AG10803 (cell line): ENCODE measurements at regions not wholly inside any gene's neighbourhood (a gene's known extent, or its start where the extent isn't known, plus 50 kb on each side); places are given as distances from the start of the nearest gene placed in this dataset.

ENCODE experiments used
- DNase-seq: peaks from one replicate; pipeline ENCODE4 v3.0.0; 2010; ENCODE audit warnings: low read depth
- H3K4me3 ChIP-seq: 2 replicates; pipeline ENCODE4 v1.5.1; 2011; ENCODE audit warnings: mild to moderate bottlenecking, low read length, control low read depth
- CTCF ChIP-seq: conservative IDR thresholded peaks from 2 replicates; pipeline ENCODE4 v1.5.1; 2011; ENCODE audit warnings: mild to moderate bottlenecking, low read length, control low read depth, inconsistent platforms

GRCh38 chr17:73749928-73750605 lies 105.8 kb upstream of the SDK2 start:
- no peak for TF ChIP-seq CTCF
- no peak overlapping the region for H3K4me3 ChIP-seq
- no peak for DNase-seq

- H3K4me3 ChIP-seq: no peak overlapping the region
- DNase-seq: no peak
- TF ChIP-seq CTCF: no peak
These were observed 106.7 kb upstream of the SDK2 start for GRCh38 chr17:73750975-73751374.

- no peak for DNase-seq
- no peak for TF ChIP-seq CTCF
- H3K4me3 ChIP-seq: no peak overlapping the region
These were observed 109.7 kb upstream of the SDK2 start for GRCh38 chr17:73753751-73754496.

GRCh38 chr17:73754886-73755400 lies 110.7 kb upstream of the SDK2 start:
- no peak for TF ChIP-seq CTCF
- H3K4me3 ChIP-seq: no peak overlapping the region
- DNase-seq: no peak

GRCh38 chr17:73757420-73757819 lies 113.2 kb upstream of the SDK2 start:
- DNase-seq: no peak
- TF ChIP-seq CTCF: no peak

GRCh38 chr17:73758245-73758644 lies 114.0 kb upstream of the SDK2 start:
- TF ChIP-seq CTCF: no peak
- DNase-seq: no peak
- no peak overlapping the region for H3K4me3 ChIP-seq

More at GRCh38 chr17:73757420-73757819, 113.2 kb upstream of the SDK2 start:
- H3K4me3 ChIP-seq: no peak overlapping the region

- no peak for DNase-seq
- no peak overlapping the region for H3K4me3 ChIP-seq
- TF ChIP-seq CTCF: no peak
These were observed 115.1 kb upstream of the SDK2 start for GRCh38 chr17:73759324-73759723.
